ENCODE measurements at regions not wholly inside any gene's neighbourhood (a gene's known extent, or its start where the extent isn't known, plus 50 kb on each side); places are given as distances from the start of the nearest gene placed in this dataset.

- DNase-seq (no peak), ATAC-seq (replicated peaks in 1 of 2) (no peak)
- Mint-ChIP-seq H3K36me3 (ENCODE audit: insufficient read depth in 2 of 2) (peaks cover 2 to 5% of the 10 kb centered on the region in 2 donors), H3K9me3 (peaks cover 2% of the 10 kb centered on the region in 2 donors), H3K4me3 (no peak overlapping the region), H3K4me1 (ENCODE audit: low read depth) (peaks cover 5% of the 10 kb centered on the region), H3K27me3 (ENCODE audit: low read depth) (peaks cover 34% of the 10 kb centered on the region), H3K27ac (no peak overlapping the region)
Measured at GRCh38 chr5:96611946-96612345, 50.2 kb upstream of the CAST start.
